GM18861 (cell line): ENCODE measurements at regions not wholly inside any gene's neighbourhood (a gene's known extent, or its start where the extent isn't known, plus 50 kb on each side); places are given as distances from the start of the nearest gene placed in this dataset.

Experiments
- ATAC-seq: cut with Tn5 transposase; IDR thresholded peaks from one replicate; pipeline ENCODE4 v1.9.1; 2021; ENCODE audit not compliant: unreplicated experiment

DNA sequence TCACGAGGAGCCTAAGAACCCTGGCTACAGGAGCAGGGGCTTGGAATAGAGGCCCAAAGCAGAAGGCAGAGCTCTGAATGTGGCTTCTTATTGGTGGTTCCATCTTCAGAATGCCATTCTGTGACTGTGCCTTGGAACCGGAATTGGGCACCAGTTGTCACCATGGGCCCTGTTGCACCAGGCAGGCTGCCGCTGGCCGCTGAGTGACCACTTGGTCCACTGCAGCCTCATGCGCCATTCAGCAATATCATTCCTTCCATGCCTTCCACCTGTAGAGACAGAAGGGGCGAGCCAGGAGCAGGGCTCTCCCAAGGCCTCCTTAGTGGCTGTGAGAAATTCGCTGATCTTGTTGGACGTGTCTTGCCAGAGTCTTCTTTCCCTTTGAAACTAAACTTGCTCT is 270.3 kb upstream of the CHD6 start:
- no peak for ATAC-seq

DNA sequence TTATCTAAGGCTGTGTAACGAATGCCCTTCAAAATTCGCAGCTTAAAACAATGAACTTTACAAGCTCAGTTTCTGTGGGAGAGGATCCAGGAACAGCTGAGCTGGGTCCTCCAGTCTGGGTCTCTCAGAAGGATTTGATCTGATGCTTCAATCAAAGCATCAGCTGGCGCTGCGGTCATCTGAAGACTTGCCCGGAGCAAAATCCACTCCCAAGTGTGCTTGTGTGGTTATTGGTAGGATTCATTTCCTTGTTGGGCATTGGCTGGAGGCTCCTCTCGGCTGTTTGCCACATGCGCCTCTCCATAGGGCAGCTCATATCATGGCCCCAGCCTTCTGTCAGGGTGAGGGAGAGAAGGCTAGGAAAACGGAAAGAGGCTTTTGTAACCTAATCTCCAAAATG is 269.3 kb upstream of the CHD6 start:
- no peak for ATAC-seq

DNA sequence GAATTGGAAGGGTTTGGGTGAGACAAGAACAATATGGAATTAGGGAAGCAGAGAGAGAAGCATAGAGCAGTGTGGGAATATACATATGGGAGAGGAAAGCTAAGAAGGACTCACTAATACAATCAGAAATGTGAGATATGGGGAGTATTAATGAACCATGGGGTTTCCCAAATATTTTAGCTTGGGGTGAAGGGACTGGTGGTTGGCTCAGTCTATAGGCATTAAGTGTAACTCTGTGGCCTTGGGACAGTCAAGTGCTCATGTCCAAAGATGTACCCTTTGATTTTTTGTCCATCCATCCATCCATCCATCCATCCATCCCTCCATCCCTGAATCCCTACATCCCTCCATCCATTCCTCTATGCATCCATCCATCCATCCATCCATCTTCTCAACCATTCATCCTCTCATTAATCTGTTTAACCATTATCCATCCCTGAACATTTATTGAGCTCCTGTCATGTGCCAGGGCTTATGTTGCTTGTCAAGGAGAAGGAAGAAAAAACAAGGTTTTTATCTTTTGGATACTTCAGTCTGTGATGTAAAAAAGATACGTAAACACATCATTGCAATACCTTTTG is 263.4 kb upstream of the CHD6 start:
- ATAC-seq = no peak

DNA sequence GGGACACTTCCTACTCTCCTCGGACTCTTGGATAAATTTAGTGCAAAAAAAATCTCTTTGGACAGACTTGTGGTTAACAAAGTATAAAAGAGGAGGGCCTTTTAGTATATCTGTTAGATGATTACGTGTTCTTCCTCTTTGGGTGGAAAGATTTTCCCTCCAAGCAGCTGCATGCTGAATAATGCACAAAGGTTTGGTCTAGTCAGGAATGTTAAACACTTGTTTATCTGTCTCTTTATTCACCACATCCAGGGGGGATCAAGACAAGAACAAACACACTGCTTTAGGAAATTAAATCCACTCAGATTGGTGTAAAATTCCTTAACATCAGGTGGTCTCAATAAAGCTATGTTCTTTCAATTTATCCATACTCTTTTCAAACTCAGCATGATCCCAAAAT is 260.9 kb upstream of the CHD6 start:
- ATAC-seq = no peak

DNA sequence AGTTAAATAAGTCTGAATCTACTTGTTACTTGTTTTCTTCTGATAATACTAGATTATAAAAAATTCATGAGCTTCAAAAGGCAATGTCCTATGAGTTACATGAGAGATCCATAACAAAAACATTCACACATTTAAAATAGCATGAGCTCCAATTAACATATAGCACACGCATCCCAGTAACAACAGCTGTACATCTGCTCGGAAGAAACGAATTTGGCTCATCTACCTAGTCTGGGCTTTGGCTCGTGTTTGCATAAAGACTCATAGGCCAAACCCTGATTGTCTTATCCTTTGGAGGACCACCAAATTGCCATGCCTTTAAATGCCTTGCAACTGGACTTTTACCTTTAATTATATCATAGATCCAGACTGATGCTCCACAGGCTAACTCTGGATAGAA is 259.7 kb upstream of the CHD6 start:
- ATAC-seq = no peak

DNA sequence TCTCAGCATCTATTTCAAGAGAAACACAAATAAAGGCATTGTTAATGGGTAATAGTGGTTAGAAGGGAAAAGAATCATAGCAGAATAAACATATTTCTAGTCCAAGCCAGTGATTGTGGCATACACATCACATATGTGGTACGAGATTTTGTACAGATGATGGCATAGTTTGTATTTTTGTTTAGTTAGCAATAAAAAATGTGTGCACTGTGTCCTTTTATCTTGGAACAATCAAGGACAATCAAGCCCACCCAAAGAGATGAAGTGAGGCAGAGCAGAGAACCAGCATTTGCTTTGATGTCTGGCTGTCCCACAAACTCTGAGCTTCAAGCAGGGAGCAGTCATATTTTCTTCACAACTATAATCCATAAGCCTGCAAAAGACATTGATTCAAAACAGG is 256.5 kb upstream of the CHD6 start:
- ATAC-seq = no peak

DNA sequence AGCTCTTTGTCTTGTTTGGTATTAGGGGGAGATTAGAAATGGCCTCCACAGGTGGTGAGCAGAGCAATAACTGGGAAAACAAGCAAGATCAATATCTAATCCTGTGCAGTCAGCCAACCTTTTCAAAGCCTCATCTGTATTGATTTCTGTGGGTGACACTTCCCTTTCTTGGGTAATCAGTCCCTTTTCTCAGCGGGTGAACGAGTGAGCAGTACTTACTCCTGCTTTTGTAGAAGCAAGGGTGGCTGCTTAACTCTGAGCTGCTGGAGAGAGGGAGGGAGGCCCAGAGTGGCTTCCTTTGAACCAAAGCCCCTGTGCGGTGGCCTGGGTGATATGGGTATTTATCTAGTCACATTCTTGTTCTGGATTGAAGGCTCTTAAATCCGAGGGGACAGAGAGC is 254.8 kb upstream of the CHD6 start:
- ATAC-seq = no peak

DNA sequence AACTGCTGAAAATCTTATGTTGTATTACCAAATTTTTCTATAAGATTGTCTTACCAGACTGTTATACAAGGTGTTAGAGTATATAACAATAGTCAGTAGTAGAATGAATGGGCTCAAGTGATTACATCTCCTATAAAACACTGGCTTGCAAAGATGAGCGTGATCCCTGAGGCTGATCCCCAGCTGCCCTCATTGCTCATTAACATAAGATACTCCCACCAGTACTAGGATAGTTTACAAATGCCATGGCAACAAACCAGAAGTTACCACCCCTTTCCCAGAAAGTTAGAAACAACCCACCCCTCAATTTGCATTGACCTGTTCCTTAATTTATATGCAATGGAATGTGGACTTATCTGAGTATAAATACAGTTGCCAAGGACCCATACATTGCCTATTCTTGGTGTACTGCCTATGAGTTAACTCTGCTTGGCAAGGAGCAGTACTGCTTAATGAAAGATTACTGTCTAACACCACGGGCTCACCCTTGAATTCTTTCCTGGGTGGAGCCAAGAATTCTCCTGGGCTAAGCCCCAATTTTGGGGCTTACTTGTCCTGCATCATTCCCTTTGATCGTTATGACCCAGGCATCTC is 252.8 kb upstream of the CHD6 start:
- no peak for ATAC-seq

DNA sequence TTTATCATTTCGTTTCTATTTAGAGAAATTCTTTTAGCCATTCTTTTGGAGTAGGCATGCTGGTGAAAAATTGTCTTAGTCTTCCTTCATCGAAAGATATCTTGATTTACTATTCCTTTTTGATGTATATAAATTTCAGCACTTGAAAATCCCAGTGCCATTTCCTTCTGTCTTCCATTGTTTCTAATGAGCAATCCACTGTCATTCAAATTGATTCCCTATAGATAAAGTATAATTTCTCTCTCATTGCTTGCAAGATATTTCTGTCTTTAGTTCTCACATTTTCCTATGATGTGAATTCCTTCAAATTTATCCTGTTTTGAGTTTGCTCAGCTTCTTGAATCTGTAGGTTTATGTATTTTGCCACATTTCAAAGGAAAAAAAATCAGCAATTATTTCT is 251.1 kb upstream of the CHD6 start:
- no peak for ATAC-seq

DNA sequence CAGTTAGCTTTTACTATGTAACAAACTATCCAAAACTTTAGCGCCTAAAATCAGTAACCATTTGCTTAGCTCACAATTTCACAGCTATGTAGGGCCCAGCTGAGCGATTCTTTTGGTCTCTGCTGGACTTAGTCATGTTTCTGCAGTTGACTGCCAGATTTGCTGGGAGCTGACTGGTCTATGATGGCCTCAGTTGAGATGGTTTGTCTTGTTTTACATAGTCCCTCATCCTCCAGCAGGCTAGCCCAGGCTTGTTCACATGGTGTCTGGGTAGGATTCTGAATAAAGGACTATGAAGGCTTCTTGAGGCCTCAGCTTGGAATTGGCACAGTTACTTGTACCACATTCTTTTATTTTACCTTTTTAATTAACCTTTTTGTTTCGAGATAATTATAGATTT is 247.8 kb upstream of the CHD6 start:
- no peak for ATAC-seq

DNA sequence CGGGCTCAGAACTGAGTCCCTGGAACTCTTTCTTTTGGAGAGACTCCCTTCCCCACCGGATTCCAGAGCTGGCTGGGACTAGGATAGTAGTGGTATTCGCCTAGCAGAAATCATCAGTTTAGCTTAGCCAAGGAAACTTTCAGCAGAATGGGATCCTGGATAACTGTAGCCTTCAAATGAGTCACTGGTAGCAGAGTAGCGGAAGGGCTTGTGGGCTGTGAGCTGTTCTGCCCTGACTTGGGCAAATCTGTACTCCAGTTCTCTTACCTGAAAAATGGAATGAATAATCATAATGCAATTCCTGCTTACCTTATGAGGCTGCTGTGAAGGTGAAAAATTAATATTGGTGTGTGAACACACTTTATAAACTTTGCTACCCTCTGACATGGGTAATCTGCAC is 244.3 kb upstream of the CHD6 start:
- no peak for ATAC-seq

DNA sequence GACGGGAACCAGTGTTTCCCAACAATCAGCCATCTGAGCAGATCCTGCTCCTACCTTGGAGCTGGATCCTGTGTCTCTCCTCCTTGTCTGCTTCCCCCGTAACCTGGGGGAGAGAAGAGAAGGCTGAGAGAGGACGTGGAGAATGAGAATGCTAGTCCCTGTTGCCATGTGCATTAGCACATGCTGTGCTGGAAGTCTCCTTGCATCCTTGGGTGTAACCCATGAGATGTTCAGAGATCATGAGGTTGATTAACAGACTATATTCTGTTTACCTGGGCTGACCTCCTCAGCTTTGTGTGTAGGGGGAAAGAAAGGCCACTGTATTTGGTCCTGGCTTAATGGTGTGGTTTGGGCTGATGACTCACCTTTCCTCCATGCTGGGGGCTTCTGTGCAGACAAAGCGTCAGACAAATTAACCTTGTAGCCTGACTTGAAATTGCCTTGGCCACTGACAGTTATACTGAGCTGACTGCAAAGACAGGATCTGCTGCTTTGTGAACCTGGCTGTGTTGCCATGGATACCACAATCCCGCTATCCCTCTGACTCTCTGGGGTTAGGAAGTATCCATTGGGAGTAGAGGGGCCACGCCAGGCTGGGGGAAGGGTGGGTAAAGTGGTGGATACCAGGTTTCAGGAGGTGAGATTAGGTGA is 243.7 kb upstream of the CHD6 start:
- no peak for ATAC-seq

DNA sequence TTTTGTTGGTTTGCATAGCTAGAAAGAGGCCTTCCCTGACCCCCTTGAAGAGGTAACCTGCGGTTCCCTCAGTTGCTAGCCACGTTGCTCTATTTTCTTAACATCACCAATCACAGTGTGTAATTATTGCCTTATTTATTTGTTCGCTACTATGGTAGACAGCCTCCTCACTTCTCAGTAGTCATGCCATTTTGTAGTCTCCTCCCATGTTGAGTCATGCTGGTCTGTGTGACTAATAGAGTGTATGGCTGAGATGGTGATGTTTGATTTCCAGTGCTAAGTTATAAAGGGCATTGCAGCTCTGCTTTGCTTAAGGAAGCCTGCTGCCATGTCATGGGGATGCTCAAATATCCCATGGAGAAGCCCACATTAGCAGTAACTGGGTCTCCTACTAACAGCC is 236.6 kb upstream of the CHD6 start:
- no peak for ATAC-seq

DNA sequence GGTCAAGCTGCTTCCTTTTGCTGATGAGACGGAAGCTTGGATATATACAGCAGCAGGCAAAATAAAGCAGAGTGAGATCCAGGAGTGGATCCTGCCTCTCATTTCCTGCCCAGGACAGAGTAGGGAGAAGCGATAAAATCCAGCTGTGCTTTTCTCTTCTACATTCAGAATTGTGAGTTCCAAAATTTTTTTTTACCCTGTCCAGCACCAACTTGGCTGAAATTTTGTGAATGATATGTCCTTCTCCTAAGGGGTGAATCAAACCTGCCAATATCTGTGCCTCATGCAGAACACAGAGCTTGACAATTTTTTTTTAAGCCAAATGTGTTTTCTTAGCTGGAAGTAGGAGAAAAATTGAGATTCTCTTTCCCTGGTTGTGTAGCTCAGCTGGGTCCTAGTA is 235.6 kb upstream of the CHD6 start:
- no peak for ATAC-seq

DNA sequence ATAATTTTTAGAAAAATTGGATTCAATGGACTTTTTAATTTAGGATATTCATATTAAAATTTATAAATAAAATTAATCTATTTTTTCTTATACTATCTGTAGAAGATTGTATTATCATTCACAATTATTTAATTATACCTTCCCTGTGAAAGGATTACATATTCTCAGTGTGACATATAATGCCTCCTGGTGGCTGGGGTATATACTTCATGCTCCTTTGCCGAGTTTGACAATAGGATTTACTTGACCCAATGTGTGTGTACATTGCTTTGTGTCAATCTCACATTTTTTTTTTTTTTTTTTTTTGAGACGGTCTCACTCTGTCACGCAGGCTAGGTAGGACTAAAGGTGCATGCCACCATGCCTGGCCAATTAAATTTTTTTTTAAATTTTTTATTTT is 230.0 kb upstream of the CHD6 start:
- no peak for ATAC-seq

DNA sequence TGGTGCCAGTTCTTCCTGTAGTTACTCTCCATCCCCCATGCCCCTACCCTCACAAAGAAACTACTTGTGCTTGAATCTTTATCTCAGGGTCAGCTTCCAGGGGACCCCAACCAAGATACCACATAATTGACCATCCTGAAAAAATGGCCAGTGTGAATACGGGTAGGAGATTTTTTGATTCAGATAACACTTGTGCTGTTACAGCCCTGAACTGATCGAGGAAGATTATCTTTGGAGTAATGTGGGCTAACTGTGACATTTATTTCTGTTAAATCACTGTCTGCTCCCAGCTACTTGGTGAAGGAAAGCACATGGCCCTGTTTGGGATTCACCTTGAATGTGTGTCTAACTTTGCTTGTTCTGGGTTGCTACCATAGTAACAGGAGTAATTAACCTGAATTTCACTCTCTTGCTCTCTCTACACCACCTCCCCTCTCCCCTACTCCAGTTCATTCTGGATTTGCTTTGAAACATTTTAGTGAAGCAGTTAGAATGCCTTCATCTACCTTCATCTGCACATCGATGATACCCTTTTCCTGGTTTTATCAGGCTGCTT is 219.6 kb upstream of the CHD6 start:
- ATAC-seq = no peak

DNA sequence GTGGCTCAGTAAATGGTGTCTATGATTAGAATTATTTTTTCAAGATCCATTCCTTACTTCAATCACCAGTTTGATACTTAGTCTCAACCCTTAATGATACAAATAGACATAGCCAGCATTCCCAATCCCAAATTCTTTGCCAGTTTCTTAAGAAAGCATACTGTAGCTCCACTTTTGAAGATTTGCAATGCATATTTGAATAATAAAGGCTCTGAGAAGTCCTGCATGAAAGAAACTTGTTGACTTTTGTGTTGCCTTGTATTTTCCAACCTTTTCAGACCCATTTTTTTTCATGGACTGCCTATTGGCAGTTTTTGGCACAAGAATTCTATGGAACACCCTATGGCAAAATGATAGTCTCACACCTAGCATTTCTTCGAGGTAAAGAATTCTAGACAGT is 215.6 kb upstream of the CHD6 start:
- no peak for ATAC-seq

DNA sequence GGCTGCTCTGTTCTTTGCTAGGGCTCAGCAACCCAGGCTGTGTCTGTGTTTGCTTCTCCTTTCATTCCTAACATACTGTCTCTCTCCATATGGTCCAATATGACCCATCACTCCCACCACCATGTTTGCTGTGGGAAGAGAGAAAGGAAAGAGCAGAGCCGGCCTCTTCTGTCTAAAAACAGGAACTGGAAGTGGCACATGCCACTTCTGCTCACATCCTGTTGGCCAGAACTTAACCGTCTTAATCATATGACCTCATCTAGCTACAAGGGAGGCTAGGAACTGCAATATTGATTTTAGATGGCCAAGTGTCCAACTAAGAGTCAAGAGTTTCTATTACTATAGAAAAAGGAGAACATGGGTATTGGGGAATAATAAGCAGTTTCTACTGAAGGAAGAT is 212.5 kb upstream of the CHD6 start:
- ATAC-seq = no peak

DNA sequence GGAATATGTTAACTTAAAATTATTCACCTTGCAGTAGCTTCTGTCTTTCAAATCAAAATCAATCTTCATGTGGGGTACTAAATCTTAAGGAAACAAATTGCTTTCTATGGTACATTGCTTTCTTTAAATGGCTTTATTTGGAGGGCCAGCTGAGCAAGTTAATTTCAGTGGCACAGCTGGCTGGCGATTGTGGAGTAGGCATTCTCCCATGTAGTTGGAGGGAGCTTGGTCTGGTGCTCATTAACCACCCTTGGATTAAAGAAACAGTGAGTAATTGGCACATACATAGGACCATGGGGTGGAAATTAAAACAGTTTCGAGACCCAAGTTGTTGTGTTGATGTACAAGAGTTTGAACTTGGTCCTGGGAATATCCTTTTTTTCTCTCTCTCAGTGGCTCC is 201.3 kb upstream of the CHD6 start:
- ATAC-seq = no peak

DNA sequence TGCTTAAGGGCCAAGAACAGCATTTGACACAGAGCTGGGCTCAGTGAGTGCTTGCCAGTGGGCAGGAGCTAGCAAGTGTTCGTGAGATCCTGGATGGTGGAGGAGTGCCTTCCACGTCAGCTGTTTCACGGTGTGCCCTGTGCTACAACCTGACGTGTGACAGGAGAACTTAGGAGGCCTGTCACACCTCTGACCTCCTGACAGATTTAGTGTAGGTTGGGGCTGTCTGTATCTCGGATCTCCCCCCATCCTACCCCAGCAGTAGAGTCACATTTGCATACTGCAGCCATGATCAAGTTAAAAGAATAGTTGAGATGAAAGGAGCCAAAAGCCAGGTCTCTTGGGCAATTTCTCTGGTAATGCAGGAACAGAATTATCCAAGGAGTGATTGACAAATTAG is 200.8 kb upstream of the CHD6 start:
- no peak for ATAC-seq

DNA sequence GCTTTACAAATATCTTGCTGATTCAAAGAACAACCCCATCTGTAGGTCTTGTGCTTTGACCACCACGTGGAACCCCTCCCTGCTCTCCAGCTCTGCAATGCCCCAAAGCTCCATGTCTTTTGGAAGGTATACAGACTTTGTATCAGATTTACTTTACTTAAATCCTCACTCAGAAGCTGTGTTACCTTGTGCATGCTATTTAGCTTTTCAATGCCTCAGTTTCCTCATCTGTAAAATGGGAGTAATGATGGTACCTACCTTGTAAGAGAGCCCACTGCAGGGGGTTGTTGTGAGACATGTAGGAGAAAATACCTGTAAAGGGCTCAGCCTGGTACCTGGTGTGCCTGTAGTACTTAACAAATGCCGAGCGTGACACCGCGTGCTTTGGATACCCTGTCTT is 200.2 kb upstream of the CHD6 start:
- ATAC-seq = no peak

DNA sequence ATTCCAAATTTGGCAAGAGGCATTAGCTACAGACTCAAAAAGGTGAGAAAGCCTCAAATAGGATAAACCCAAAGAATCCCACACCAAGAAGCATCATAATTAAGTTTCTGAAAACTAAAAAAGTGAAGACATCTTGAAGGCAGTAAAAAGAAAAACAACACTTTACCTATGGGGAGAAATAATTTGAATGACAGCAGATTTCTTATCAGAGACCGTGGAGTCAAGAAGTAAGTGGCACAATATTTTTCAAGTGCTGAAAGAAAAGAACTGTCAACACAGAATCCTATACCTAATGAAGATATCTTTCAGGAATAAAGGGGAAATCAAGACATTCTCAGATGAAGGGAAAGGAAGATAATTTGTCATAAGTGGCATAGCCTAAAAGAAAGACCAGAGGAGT is 193.3 kb upstream of the CHD6 start:
- no peak for ATAC-seq

DNA sequence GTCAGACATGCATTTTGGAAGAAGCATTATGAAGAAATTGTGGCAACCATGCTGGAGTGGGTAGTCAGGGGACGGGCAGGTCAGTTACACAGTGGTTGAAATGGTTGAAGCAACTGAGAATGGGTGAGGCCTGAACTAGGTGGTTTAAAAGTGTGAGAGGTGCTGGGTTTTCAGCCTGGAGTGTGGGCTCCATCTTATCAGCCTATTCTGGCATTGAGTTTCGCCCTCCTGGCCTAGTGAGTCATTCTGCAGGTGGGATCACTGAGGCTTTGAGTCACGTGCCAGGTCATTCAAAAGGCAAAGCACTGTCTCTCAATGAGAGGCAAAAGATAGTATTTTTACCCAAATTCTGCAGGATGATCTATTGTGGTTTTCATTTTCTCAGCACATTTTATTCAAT is 181.9 kb upstream of the CHD6 start:
- no peak for ATAC-seq
